ENCODE measurements at regions not wholly inside any gene's neighbourhood (a gene's known extent, or its start where the extent isn't known, plus 50 kb on each side); places are given as distances from the start of the nearest gene placed in this dataset.

GRCh38 chr9:108109927-108110690 lies 620.5 kb upstream of the KLF4 start:
- Histone ChIP-seq H3K36me3 (no peaks in the 10 kb centered on the region), H3K27ac (no peak overlapping the region), H3K9me3 (no peaks in the 10 kb centered on the region), H3K27me3 (no peaks in the 10 kb centered on the region), H3K4me3 (no peak overlapping the region), H3K4me1 (no peaks in the 10 kb centered on the region)
- TF ChIP-seq POLR2A (IDR thresholded peaks at IDR 0.05) = no peak
- TF ChIP-seq CTCF (IDR thresholded peaks at IDR 0.05) = no peak
- DNase-seq = no peak

- no peaks in the 10 kb centered on the region for H3K9me3 ChIP-seq
- no peak for DNase-seq
- no peak overlapping the region for H3K4me3 ChIP-seq
- H3K27me3 ChIP-seq = no peaks in the 10 kb centered on the region
- H3K4me1 ChIP-seq = no peaks in the 10 kb centered on the region
- H3K36me3 ChIP-seq = no peaks in the 10 kb centered on the region
- no peak overlapping the region for H3K27ac ChIP-seq
- TF ChIP-seq POLR2A (IDR thresholded peaks at IDR 0.05) (no peak), CTCF (IDR thresholded peaks at IDR 0.05) (no peak)
These were observed 619.4 kb upstream of the KLF4 start for GRCh38 chr9:108108852-108109448.

- no peak for TF ChIP-seq CTCF (IDR thresholded peaks at IDR 0.05)
- no peak for TF ChIP-seq POLR2A (IDR thresholded peaks at IDR 0.05)
- Histone ChIP-seq H3K4me1 (no peaks in the 10 kb centered on the region), H3K27me3 (no peaks in the 10 kb centered on the region), H3K4me3 (no peak overlapping the region), H3K27ac (no peak overlapping the region), H3K36me3 (no peaks in the 10 kb centered on the region), H3K9me3 (no peaks in the 10 kb centered on the region)
- no peak for DNase-seq
These were observed 618.8 kb upstream of the KLF4 start for GRCh38 chr9:108108280-108108851.

GRCh38 chr9:108105885-108106284 lies 616.3 kb upstream of the KLF4 start:
- Histone ChIP-seq H3K4me3 (no peak overlapping the region), H3K9me3 (no peaks in the 10 kb centered on the region), H3K27ac (no peak overlapping the region), H3K27me3 (no peaks in the 10 kb centered on the region), H3K36me3 (no peaks in the 10 kb centered on the region), H3K4me1 (no peaks in the 10 kb centered on the region)
- no peak for TF ChIP-seq POLR2A (IDR thresholded peaks at IDR 0.05)
- no peak for TF ChIP-seq CTCF (IDR thresholded peaks at IDR 0.05)
- no peak for DNase-seq

- H3K4me3 ChIP-seq = no peak overlapping the region
- TF ChIP-seq CTCF (IDR thresholded peaks at IDR 0.05) (no peak), POLR2A (IDR thresholded peaks at IDR 0.05) (no peak)
- DNase-seq = no peak
- no peaks in the 10 kb centered on the region for H3K9me3 ChIP-seq
- H3K27ac ChIP-seq = no peak overlapping the region
- no peaks in the 10 kb centered on the region for H3K27me3 ChIP-seq
- H3K4me1 ChIP-seq = no peaks in the 10 kb centered on the region
- H3K36me3 ChIP-seq = no peaks in the 10 kb centered on the region
These were observed 615.4 kb upstream of the KLF4 start for GRCh38 chr9:108104991-108105390.
